Karpas-422 (cell line): ENCODE measurements at regions not wholly inside any gene's neighbourhood (a gene's known extent, or its start where the extent isn't known, plus 50 kb on each side); places are given as distances from the start of the nearest gene placed in this dataset.

Source experiments
- DNase-seq: peaks from one replicate; pipeline ENCODE4 v3.0.0-alpha.2; 2015
- H2AFZ ChIP-seq: fragments of 200-600 bp; sonication (generic); 2 replicates; pipeline ENCODE4 v1.6.1; 2014; ENCODE audit warnings: antibody characterized with exemption, low read length, mixed read lengths
- H3K27ac ChIP-seq: fragments of 200-600 bp; sonication (generic); 2 replicates; pipeline ENCODE4 v1.5.1; 2014; ENCODE audit warnings: mild to moderate bottlenecking, low read length, moderate library complexity
- H3K27me3 ChIP-seq: fragments of 200-600 bp; sonication (generic); 2 replicates; pipeline ENCODE4 v1.6.1; 2014; ENCODE audit warnings: low read length, mixed read lengths
- H3K36me3 ChIP-seq: fragments of 200-600 bp; sonication (generic); 2 replicates; pipeline ENCODE4 v1.6.1; 2014; ENCODE audit warnings: low read length, mixed read lengths; ENCODE audit not compliant: insufficient read depth
- H3K4me1 ChIP-seq: fragments of 200-600 bp; sonication (generic); 2 replicates; pipeline ENCODE4 v1.6.1; 2014; ENCODE audit warnings: mild to moderate bottlenecking, low read length, mixed read lengths
- H3K4me2 ChIP-seq: fragments of 200-600 bp; sonication (generic); 2 replicates; pipeline ENCODE4 v1.6.1; 2014; ENCODE audit warnings: low read length, low read depth, mild to moderate bottlenecking; ENCODE audit not compliant: poor library complexity, severe bottlenecking
- H3K4me3 ChIP-seq: fragments of 200-600 bp; sonication (generic); 2 replicates; pipeline ENCODE4 v1.5.1; 2014; ENCODE audit warnings: mild to moderate bottlenecking, antibody characterized with exemption, low read length, mixed read lengths
- H3K79me2 ChIP-seq: fragments of 200-600 bp; sonication (generic); 2 replicates; pipeline ENCODE4 v1.6.1; 2014; ENCODE audit warnings: mild to moderate bottlenecking, low read length, mixed read lengths
- H3K9ac ChIP-seq: fragments of 200-600 bp; sonication (generic); 2 replicates; pipeline ENCODE4 v1.6.0; 2014; ENCODE audit warnings: low read length
- H3K9me2 ChIP-seq: fragments of 200-600 bp; sonication (generic), shearing (Covaris generic); replicated peaks from 2 replicates; pipeline ENCODE4 v1.6.0; 2014; ENCODE audit warnings: mild to moderate bottlenecking, low read length, moderate library complexity; ENCODE audit not compliant: insufficient read depth
- H3K9me3 ChIP-seq: fragments of 300-700, 200-600 bp; sonication (generic); 2 replicates; pipeline ENCODE4 v1.6.1; 2014; ENCODE audit warnings: low read length, mixed read lengths
- H4K20me1 ChIP-seq: fragments of 200-600 bp; sonication (generic); 2 replicates; pipeline ENCODE4 v1.6.1; 2014; ENCODE audit warnings: mild to moderate bottlenecking, antibody characterized with exemption, low read length, low read depth; ENCODE audit not compliant: insufficient read depth

- Histone ChIP-seq H3K27me3 (no peaks in the 10 kb centered on the region), H3K27ac (no peak overlapping the region), H2AFZ (no peak overlapping the region), H3K9ac (no peak overlapping the region), H3K36me3 (no peaks in the 10 kb centered on the region), H3K4me3 (no peak overlapping the region), H3K79me2 (no peaks in the 10 kb centered on the region), H3K4me1 (no peaks in the 10 kb centered on the region), H4K20me1 (no peaks in the 10 kb centered on the region), H3K9me3 (no peaks in the 10 kb centered on the region), H3K9me2 (no peaks in the 10 kb centered on the region), H3K4me2 (no peak overlapping the region)
- DNase-seq = no peak
These were observed 545.9 kb downstream of the PLPP3 start for GRCh38 chr1:56033321-56034037.

- no peak overlapping the region for H3K4me3 ChIP-seq
- no peak overlapping the region for H3K4me2 ChIP-seq
- H3K27me3 ChIP-seq = no peaks in the 10 kb centered on the region
- H3K27ac ChIP-seq = no peak overlapping the region
- no peaks in the 10 kb centered on the region for H3K9me3 ChIP-seq
- no peaks in the 10 kb centered on the region for H3K9me2 ChIP-seq
- H3K79me2 ChIP-seq = no peaks in the 10 kb centered on the region
- H3K9ac ChIP-seq = no peak overlapping the region
- no peaks in the 10 kb centered on the region for H4K20me1 ChIP-seq
- H3K4me1 ChIP-seq = no peaks in the 10 kb centered on the region
- H3K36me3 ChIP-seq = no peaks in the 10 kb centered on the region
- DNase-seq = peak; percentile 41
- no peak overlapping the region for H2AFZ ChIP-seq
These were observed 547.2 kb downstream of the PLPP3 start for GRCh38 chr1:56032096-56032676.

GRCh38 chr1:56031001-56031400 lies 548.4 kb downstream of the PLPP3 start:
- no peaks in the 10 kb centered on the region for H3K79me2 ChIP-seq
- no peaks in the 10 kb centered on the region for H3K27me3 ChIP-seq
- no peaks in the 10 kb centered on the region for H3K9me3 ChIP-seq
- no peaks in the 10 kb centered on the region for H3K9me2 ChIP-seq
- no peak overlapping the region for H3K4me3 ChIP-seq
- H3K4me2 ChIP-seq = no peak overlapping the region
- no peak overlapping the region for H3K27ac ChIP-seq
- no peak overlapping the region for H2AFZ ChIP-seq
- no peak for DNase-seq
- no peaks in the 10 kb centered on the region for H3K36me3 ChIP-seq
- no peak overlapping the region for H3K9ac ChIP-seq
- no peaks in the 10 kb centered on the region for H4K20me1 ChIP-seq
- H3K4me1 ChIP-seq = no peaks in the 10 kb centered on the region

GRCh38 chr1:56029319-56030003 lies 549.9 kb downstream of the PLPP3 start:
- H2AFZ ChIP-seq = no peak overlapping the region
- no peaks in the 10 kb centered on the region for H3K4me1 ChIP-seq
- no peaks in the 10 kb centered on the region for H3K79me2 ChIP-seq
- DNase-seq = no peak
- H3K4me2 ChIP-seq = no peak overlapping the region
- H3K27ac ChIP-seq = no peak overlapping the region
- H3K9me3 ChIP-seq = no peaks in the 10 kb centered on the region
- no peak overlapping the region for H3K4me3 ChIP-seq
- no peaks in the 10 kb centered on the region for H3K36me3 ChIP-seq
- no peaks in the 10 kb centered on the region for H3K9me2 ChIP-seq
- H3K27me3 ChIP-seq = no peaks in the 10 kb centered on the region
- H3K9ac ChIP-seq = no peak overlapping the region
- H4K20me1 ChIP-seq = no peaks in the 10 kb centered on the region

- H4K20me1 ChIP-seq = no peaks in the 10 kb centered on the region
- no peaks in the 10 kb centered on the region for H3K27me3 ChIP-seq
- no peak overlapping the region for H2AFZ ChIP-seq
- no peak overlapping the region for H3K4me2 ChIP-seq
- no peaks in the 10 kb centered on the region for H3K79me2 ChIP-seq
- no peak overlapping the region for H3K4me3 ChIP-seq
- no peak for DNase-seq
- no peaks in the 10 kb centered on the region for H3K4me1 ChIP-seq
- no peaks in the 10 kb centered on the region for H3K9me3 ChIP-seq
- no peaks in the 10 kb centered on the region for H3K36me3 ChIP-seq
- no peak overlapping the region for H3K27ac ChIP-seq
- H3K9ac ChIP-seq = no peak overlapping the region
- H3K9me2 ChIP-seq = no peaks in the 10 kb centered on the region
These were observed 550.5 kb downstream of the PLPP3 start for GRCh38 chr1:56028911-56029310.

- Histone ChIP-seq H3K79me2 (no peaks in the 10 kb centered on the region), H3K9me2 (no peaks in the 10 kb centered on the region), H3K4me3 (no peak overlapping the region), H3K4me1 (no peaks in the 10 kb centered on the region), H2AFZ (no peak overlapping the region), H3K9ac (no peak overlapping the region), H3K36me3 (no peaks in the 10 kb centered on the region), H3K27me3 (no peaks in the 10 kb centered on the region), H3K27ac (no peak overlapping the region), H3K9me3 (no peaks in the 10 kb centered on the region), H3K4me2 (no peak overlapping the region), H4K20me1 (no peaks in the 10 kb centered on the region)
- no peak for DNase-seq
These were observed 551.1 kb downstream of the PLPP3 start for GRCh38 chr1:56028244-56028643.

GRCh38 chr1:56025942-56026341 lies 553.4 kb downstream of the PLPP3 start:
- no peaks in the 10 kb centered on the region for H3K9me2 ChIP-seq
- H3K9ac ChIP-seq = no peak overlapping the region
- no peaks in the 10 kb centered on the region for H3K27me3 ChIP-seq
- H4K20me1 ChIP-seq = no peaks in the 10 kb centered on the region
- H3K79me2 ChIP-seq = no peaks in the 10 kb centered on the region
- no peaks in the 10 kb centered on the region for H3K4me1 ChIP-seq
- no peak for DNase-seq
- H3K27ac ChIP-seq = no peak overlapping the region
- no peak overlapping the region for H2AFZ ChIP-seq
- H3K4me3 ChIP-seq = no peak overlapping the region
- H3K4me2 ChIP-seq = no peak overlapping the region
- H3K36me3 ChIP-seq = no peaks in the 10 kb centered on the region
- no peaks in the 10 kb centered on the region for H3K9me3 ChIP-seq

- no peaks in the 10 kb centered on the region for H3K27me3 ChIP-seq
- H3K36me3 ChIP-seq = no peaks in the 10 kb centered on the region
- DNase-seq = no peak
- no peaks in the 10 kb centered on the region for H3K9me2 ChIP-seq
- no peak overlapping the region for H3K4me2 ChIP-seq
- H3K9ac ChIP-seq = no peak overlapping the region
- no peaks in the 10 kb centered on the region for H3K4me1 ChIP-seq
- no peak overlapping the region for H2AFZ ChIP-seq
- no peak overlapping the region for H3K27ac ChIP-seq
- no peaks in the 10 kb centered on the region for H3K9me3 ChIP-seq
- H3K4me3 ChIP-seq = no peak overlapping the region
- no peaks in the 10 kb centered on the region for H4K20me1 ChIP-seq
- H3K79me2 ChIP-seq = no peaks in the 10 kb centered on the region
These were observed 555.2 kb downstream of the PLPP3 start for GRCh38 chr1:56024155-56024554.
